IPS-NIHi11 (cell line): ENCODE measurements at regions not wholly inside any gene's neighbourhood (a gene's known extent, or its start where the extent isn't known, plus 50 kb on each side); places are given as distances from the start of the nearest gene placed in this dataset.

Experiments used
- DNase-seq: peaks from one replicate; pipeline ENCODE4 v3.0.0; 2012; ENCODE audit warnings: mixed read lengths, low spot score

- no peak for DNase-seq
These were observed 594.9 kb upstream of the ID2 start for GRCh38 chr2:8086796-8087479.

GRCh38 chr2:8087480-8087840 lies 594.4 kb upstream of the ID2 start:
- no peak for DNase-seq

GRCh38 chr2:8088810-8089209 lies 593.0 kb upstream of the ID2 start:
- DNase-seq = no peak

GRCh38 chr2:8089596-8089995 lies 592.3 kb upstream of the ID2 start:
- DNase-seq = no peak

GRCh38 chr2:8090748-8091700 lies 590.8 kb upstream of the ID2 start:
- no peak for DNase-seq

GRCh38 chr2:8094526-8094925 lies 587.3 kb upstream of the ID2 start:
- no peak for DNase-seq

GRCh38 chr2:8095978-8096377 lies 585.9 kb upstream of the ID2 start:
- no peak for DNase-seq

- no peak for DNase-seq
These were observed 585.4 kb upstream of the ID2 start for GRCh38 chr2:8096484-8096883.

GRCh38 chr2:8098476-8099266 lies 583.2 kb upstream of the ID2 start:
- DNase-seq = no peak

- DNase-seq = no peak
These were observed 582.6 kb upstream of the ID2 start for GRCh38 chr2:8099267-8099582.

GRCh38 chr2:8101614-8102277 lies 580.1 kb upstream of the ID2 start:
- no peak for DNase-seq

- no peak for DNase-seq
These were observed 579.4 kb upstream of the ID2 start for GRCh38 chr2:8102470-8102869.

GRCh38 chr2:8103085-8103708 lies 578.7 kb upstream of the ID2 start:
- no peak for DNase-seq

- DNase-seq = no peak
These were observed 574.7 kb upstream of the ID2 start for GRCh38 chr2:8107150-8107549.

GRCh38 chr2:8107621-8108378 lies 574.1 kb upstream of the ID2 start:
- no peak for DNase-seq

- DNase-seq = no peak
These were observed 571.1 kb upstream of the ID2 start for GRCh38 chr2:8110716-8111115.

- no peak for DNase-seq
These were observed 570.7 kb upstream of the ID2 start for GRCh38 chr2:8111193-8111592.

GRCh38 chr2:8115456-8115855 lies 566.4 kb upstream of the ID2 start:
- no peak for DNase-seq

- DNase-seq = no peak
These were observed 565.9 kb upstream of the ID2 start for GRCh38 chr2:8115966-8116365.

GRCh38 chr2:8116661-8117060 lies 565.2 kb upstream of the ID2 start:
- DNase-seq = no peak
